PC-9 (cell line): ENCODE measurements at regions not wholly inside any gene's neighbourhood (a gene's known extent, or its start where the extent isn't known, plus 50 kb on each side); places are given as distances from the start of the nearest gene placed in this dataset.

ENCODE experiments used
- CTCF ChIP-seq: fragments of 200-600 bp; sonication (generic); conservative IDR thresholded peaks from 2 replicates; pipeline ENCODE4 v1.6.1; 2017; ENCODE audit warnings: mixed run types, antibody characterized with exemption, mild to moderate bottlenecking, moderate library complexity
- EZH2 ChIP-seq: fragments of 200-600 bp; sonication (generic); IDR thresholded peaks from 2 replicates; pipeline ENCODE4 v1.8.0; 2017; ENCODE audit warnings: antibody characterized with exemption, low read depth

GRCh38 chr6:16028966-16029365 is 99.9 kb upstream of the MYLIP start:
- TF ChIP-seq CTCF (no peak), EZH2 (no peak)
